OCI-LY7 (cell line): ENCODE measurements at regions not wholly inside any gene's neighbourhood (a gene's known extent, or its start where the extent isn't known, plus 50 kb on each side); places are given as distances from the start of the nearest gene placed in this dataset.
A peak's percentile ranks its signal among the peaks of the same experiment; 100 is the strongest.

Source experiments
- BruUV-seq: library from RNA; stranded (reverse); fragments of 400-500 nt; replicated peaks from 2 replicates; lab custom pipeline; 2021; lab: Mats Ljungman, UMichigan
- CTCF ChIA-PET: fragments of 300-600 bp; sonication (Branson Sonifier 250); formaldehyde crosslinking; loops from one replicate; lab custom pipeline; 2022; ENCODE audit warnings: antibody characterized with exemption; ENCODE audit not compliant: unreplicated experiment; lab: Charles Lee
- POLR2A ChIA-PET: fragments of 300-600 bp; sonication (Branson Sonifier 250); formaldehyde crosslinking; loops from one replicate; lab custom pipeline; 2022; ENCODE audit warnings: antibody characterized with exemption; lab: Charles Lee
- DNase-seq: peaks from one replicate; pipeline ENCODE4 v3.0.0-alpha.2; 2015; ENCODE audit warnings: low spot score
- H2AFZ ChIP-seq: fragments of 200-600 bp; sonication (generic), shearing (Covaris generic); 2 replicates; pipeline ENCODE4 v1.6.1; 2014; ENCODE audit warnings: mild to moderate bottlenecking, antibody characterized with exemption, low read length, moderate library complexity
- H3K27ac ChIP-seq: fragments of 200-600 bp; sonication (generic); 2 replicates; pipeline ENCODE4 v1.5.1; 2014; ENCODE audit warnings: mixed run types, low read depth, mild to moderate bottlenecking, moderate library complexity, low read length, inconsistent platforms; ENCODE audit not compliant: poor library complexity, severe bottlenecking
- H3K36me3 ChIP-seq: fragments of 200-600 bp; sonication (generic); 2 replicates; pipeline ENCODE4 v1.6.1; 2014; ENCODE audit warnings: mild to moderate bottlenecking, antibody characterized with exemption, low read length, moderate library complexity, mixed read lengths; ENCODE audit not compliant: insufficient read depth
- H3K4me1 ChIP-seq: fragments of 200-600 bp; sonication (generic); 2 replicates; pipeline ENCODE4 v1.5.1; 2014; ENCODE audit warnings: mild to moderate bottlenecking, low read length; ENCODE audit not compliant: insufficient read depth, poor library complexity, severe bottlenecking
- H3K4me2 ChIP-seq: fragments of 200-600 bp; sonication (generic); 2 replicates; pipeline ENCODE4 v1.6.1; 2014; ENCODE audit warnings: mild to moderate bottlenecking, low read length
- H3K4me3 ChIP-seq: fragments of 200-600 bp; sonication (generic); 2 replicates; pipeline ENCODE4 v1.5.1; 2014; ENCODE audit warnings: mild to moderate bottlenecking, low read depth, low read length; ENCODE audit not compliant: poor library complexity, severe bottlenecking
- H3K79me2 ChIP-seq: fragments of 200-600 bp; sonication (generic); 2 replicates; pipeline ENCODE4 v1.6.1; 2016; ENCODE audit warnings: low read depth, mild to moderate bottlenecking, low read length, moderate library complexity, mixed read lengths; ENCODE audit not compliant: insufficient read depth
- H3K9me2 ChIP-seq: fragments of 200-600 bp; sonication (generic); 2 replicates; pipeline ENCODE4 v1.6.1; 2016; ENCODE audit warnings: mild to moderate bottlenecking, low read length, mixed read lengths; ENCODE audit not compliant: insufficient read depth
- H3K9me3 ChIP-seq: fragments of 200-600 bp; sonication (generic); 2 replicates; pipeline ENCODE4 v1.6.1; 2014; ENCODE audit warnings: mild to moderate bottlenecking, mixed run types, low read length, mixed read lengths
- H4K20me1 ChIP-seq: fragments of 200-600 bp; sonication (generic); 2 replicates; pipeline ENCODE4 v1.6.1; 2014; ENCODE audit warnings: mild to moderate bottlenecking, antibody characterized with exemption, low read length, moderate library complexity, mixed read lengths; ENCODE audit not compliant: insufficient read depth
- EZH2phosphoT487 ChIP-seq: fragments of 200-600 bp; sonication (generic); IDR thresholded peaks from 2 replicates; pipeline ENCODE4 v1.6.1; 2018; ENCODE audit warnings: low read depth, borderline replicate concordance, mild to moderate bottlenecking, mixed run types, antibody characterized with exemption, low read length, moderate library complexity, mixed read lengths
- intact Hi-C: fragments of 100-400 bp; cut with micrococcal nuclease; formaldehyde crosslinking; loops from one replicate; pipeline ENCODE4 v1.10.0; 2022; ENCODE audit not compliant: unreplicated experiment
- TF ChIP-seq, protein P1 (sequence below): fragments of 200-600 bp; sonication (generic); conservative IDR thresholded peaks from 2 replicates; pipeline ENCODE4 v1.5.1; 2014; ENCODE audit warnings: mild to moderate bottlenecking, antibody characterized with exemption, low read length, moderate library complexity, mixed read lengths

DNA sequence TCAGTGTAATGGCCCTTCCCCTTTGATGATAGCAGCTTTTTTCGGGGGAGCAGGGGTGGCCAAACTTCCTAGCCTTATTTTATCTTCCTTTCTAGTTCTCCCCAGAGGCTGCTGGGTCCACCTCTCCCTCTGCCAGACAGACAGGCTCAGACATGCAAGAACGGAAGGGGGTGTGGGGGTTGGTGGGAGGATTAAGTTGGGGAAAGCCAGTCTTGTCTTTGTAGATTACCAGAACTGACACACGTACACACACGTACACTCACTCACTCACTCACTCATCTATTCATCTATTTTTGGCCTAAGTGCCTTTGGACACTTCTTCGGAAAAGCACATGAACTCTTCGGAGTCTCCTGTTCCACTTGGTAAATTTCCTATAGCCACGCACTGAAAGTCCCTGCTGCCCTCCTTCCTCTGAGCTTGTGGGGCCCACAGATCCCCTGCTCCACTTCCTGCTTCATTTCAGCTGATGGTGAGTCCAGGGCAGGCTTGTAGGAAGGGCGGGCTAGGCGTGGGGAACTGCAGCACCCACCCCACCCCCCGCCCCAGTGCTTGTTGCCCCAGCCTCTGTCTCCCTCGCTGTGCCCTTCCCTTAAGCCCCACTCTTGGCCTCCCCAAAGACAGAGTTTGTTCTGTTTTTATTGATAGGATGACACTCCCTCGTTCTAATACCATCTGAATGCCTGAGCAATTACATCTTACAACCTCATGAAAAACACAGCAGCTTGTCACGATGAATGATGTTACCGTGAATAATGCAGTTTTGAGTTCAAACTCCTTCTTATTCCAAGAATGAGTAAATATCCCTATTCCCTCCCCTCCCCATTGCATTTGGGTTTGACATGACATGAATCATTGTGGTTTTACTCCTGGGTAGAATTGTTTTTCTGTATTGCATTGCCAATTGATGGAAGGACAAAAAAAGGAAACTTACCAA lies 60.7 kb upstream of the ATP5PO start:
- peak overlapping the region; percentile 67 for H3K27ac ChIP-seq
- no peaks in the 10 kb centered on the region for H3K9me2 ChIP-seq
- no TSS peak for BruUV-seq
- intact Hi-C loops, result no loop called here
- CTCF ChIA-PET, result no interaction called here
- TF ChIP-seq, protein P1, sequence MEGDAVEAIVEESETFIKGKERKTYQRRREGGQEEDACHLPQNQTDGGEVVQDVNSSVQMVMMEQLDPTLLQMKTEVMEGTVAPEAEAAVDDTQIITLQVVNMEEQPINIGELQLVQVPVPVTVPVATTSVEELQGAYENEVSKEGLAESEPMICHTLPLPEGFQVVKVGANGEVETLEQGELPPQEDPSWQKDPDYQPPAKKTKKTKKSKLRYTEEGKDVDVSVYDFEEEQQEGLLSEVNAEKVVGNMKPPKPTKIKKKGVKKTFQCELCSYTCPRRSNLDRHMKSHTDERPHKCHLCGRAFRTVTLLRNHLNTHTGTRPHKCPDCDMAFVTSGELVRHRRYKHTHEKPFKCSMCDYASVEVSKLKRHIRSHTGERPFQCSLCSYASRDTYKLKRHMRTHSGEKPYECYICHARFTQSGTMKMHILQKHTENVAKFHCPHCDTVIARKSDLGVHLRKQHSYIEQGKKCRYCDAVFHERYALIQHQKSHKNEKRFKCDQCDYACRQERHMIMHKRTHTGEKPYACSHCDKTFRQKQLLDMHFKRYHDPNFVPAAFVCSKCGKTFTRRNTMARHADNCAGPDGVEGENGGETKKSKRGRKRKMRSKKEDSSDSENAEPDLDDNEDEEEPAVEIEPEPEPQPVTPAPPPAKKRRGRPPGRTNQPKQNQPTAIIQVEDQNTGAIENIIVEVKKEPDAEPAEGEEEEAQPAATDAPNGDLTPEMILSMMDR, result no peak
- TF ChIP-seq EZH2phosphoT487, result no peak
- peak overlapping the region; percentile 82 for H2AFZ ChIP-seq
- no peaks in the 10 kb centered on the region for H4K20me1 ChIP-seq
- H3K4me2 ChIP-seq, result peak overlapping the region; percentile 64
- H3K9me3 ChIP-seq, result no peaks in the 10 kb centered on the region
- no peaks in the 10 kb centered on the region for H3K36me3 ChIP-seq
- H3K4me3 ChIP-seq, result peak overlapping the region; percentile 45
- peaks cover 32% of the 10 kb centered on the region for H3K4me1 ChIP-seq
- POLR2A ChIA-PET, result interaction anchor here (0.6 to 2.3 kb wide), 9 partner anchors 8 to 593 kb away, joined by 3 to 9 read pairs (median 4); no protein-coding TSS in a partner anchor
- H3K79me2 ChIP-seq, result no peaks in the 10 kb centered on the region
- peak; percentile 65 for DNase-seq

DNA sequence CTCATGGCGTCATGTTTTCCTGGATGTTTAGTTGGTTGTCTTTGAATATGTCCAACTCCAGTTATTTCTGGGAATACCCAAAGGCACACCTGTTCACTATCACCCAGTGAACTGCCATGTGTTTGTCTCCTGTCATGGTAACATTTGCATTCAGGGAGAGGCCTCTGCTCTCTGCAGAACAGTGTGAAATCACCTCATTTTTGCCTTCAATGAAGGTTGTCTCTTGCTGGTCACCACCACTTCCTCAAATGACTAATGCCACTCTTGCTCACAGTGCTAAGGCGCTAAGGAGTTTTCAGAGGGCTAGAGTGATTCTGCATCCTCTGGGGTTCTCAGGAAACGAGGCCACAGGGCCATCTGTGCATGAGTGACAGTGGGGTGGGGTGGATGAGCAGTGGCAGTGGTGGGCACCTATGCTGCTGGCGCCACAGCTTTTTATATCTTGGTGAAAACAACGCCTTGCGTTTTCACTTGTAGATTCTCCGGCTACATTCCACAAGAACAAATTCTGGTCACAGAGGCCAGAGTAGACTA lies 60.0 kb upstream of the ATP5PO start:
- Histone ChIP-seq H3K4me3 (peak overlapping the region; percentile 45), H3K27ac (peak overlapping the region; percentile 67), H3K9me3 (no peaks in the 10 kb centered on the region), H3K9me2 (no peaks in the 10 kb centered on the region), H2AFZ (peak overlapping the region; percentile 82), H3K4me1 (peaks cover 32% of the 10 kb centered on the region), H3K79me2 (no peaks in the 10 kb centered on the region), H3K36me3 (no peaks in the 10 kb centered on the region), H4K20me1 (no peaks in the 10 kb centered on the region), H3K4me2 (peak overlapping the region; percentile 64)
- intact Hi-C loops, result no loop called here
- ChIA-PET CTCF (no interaction called here), POLR2A (interaction anchor here (0.7 to 1.0 kb wide), 4 partner anchors 9 to 349 kb away, joined by 3 to 4 read pairs (median 4); no protein-coding TSS in a partner anchor)
- TF ChIP-seq, protein P1, result no peak
- TF ChIP-seq EZH2phosphoT487, result no peak
- DNase-seq, result peak; percentile 69
- no TSS peak for BruUV-seq
